ENCODE measurements at regions not wholly inside any gene's neighbourhood (a gene's known extent, or its start where the extent isn't known, plus 50 kb on each side); places are given as distances from the start of the nearest gene placed in this dataset.

- no peak for TF ChIP-seq CTCF (IDR thresholded peaks at IDR 0.05; ENCODE audit: insufficient read depth, low read length)
- no peak for TF ChIP-seq GABPA (IDR thresholded peaks at IDR 0.05; ENCODE audit: low read depth)
- no peak for TF ChIP-seq SPI1 (IDR thresholded peaks at IDR 0.05; ENCODE audit: borderline replicate concordance, low read depth)
- no peak for TF ChIP-seq POLR2AphosphoS5 (IDR thresholded peaks at IDR 0.05; ENCODE audit: low read depth)
Observed at GRCh38 chr5:13350767-13351166, 593.7 kb downstream of the DNAH5 start.
